ENCODE measurements at regions not wholly inside any gene's neighbourhood (a gene's known extent, or its start where the extent isn't known, plus 50 kb on each side); places are given as distances from the start of the nearest gene placed in this dataset.

DNA sequence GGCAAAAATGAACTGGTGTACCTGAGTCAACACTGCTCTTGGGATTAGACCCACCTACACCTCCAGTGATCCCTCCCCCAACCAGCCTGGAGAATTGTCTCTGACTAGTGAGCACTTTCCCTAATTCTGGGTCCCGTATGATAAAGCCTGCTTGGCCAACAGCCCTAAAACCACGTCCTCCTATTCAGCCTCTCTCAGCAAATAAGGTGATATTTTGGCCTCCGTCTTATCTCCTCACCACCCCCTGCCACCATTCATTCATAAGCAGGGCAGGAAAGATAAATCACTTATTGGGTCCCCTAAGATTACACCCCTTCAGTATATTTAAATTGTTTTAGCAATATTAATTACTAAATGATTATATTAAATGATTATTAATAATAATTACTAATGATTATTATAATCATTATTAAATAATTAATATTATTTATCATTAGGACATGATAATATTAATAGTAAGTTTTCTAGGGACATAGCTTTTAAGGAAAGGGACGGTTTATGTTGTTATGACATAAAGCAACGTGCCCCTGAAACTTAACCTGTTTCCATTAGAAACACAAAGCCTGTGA, 108.0 kb downstream of the DUSP10 start:
- no peak for DNase-seq
- H3K27ac Mint-ChIP-seq = no peak overlapping the region
- CTCF ChIA-PET = no interaction called here
- H3K27me3 Mint-ChIP-seq = no peaks in the 10 kb centered on the region
- Histone ChIP-seq H3K4me3 (ENCODE audit: low read length) (no peak overlapping the region), H3K4me1 (ENCODE audit: insufficient read depth, low read length) (no peaks in the 10 kb centered on the region), H3K27ac (ENCODE audit: low read depth, low read length) (no peak overlapping the region), H3K36me3 (ENCODE audit: insufficient read depth, low read length) (no peaks in the 10 kb centered on the region), H3K9me3 (ENCODE audit: low read length) (no peaks in the 10 kb centered on the region), H3K27me3 (ENCODE audit: insufficient read depth, low read length, poor library complexity, severe bottlenecking) (no peaks in the 10 kb centered on the region)
- peaks cover 0 to 1% (median 0%) of the 10 kb centered on the region in 3 donors for H3K4me1 Mint-ChIP-seq
- no peaks in the 10 kb centered on the region for H3K36me3 Mint-ChIP-seq
- H3K9me3 Mint-ChIP-seq = no peaks in the 10 kb centered on the region
- POLR2A ChIA-PET = no interaction called here
- H3K4me3 Mint-ChIP-seq = no peak overlapping the region

DNA sequence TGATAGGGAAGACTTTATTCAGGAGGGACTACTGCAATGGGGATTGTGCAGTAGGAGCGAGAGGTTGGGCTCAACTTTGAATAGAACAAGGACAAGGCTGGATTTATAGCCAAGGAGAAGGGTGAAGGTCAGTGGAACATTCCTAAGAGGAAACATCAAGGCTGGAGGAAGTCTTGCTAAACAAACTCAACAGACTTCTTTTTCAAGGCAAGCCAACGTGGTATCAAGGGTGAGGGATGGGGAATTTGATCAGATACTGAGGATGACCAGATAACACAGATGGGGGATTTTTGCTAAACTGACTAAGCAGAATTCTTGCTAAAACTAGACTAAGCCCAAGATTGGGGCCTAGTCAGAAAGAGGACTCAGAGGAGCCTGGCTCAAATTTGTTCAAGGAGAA, 107.3 kb downstream of the DUSP10 start:
- DNase-seq = no peak
- no peak overlapping the region for H3K27ac ChIP-seq (ENCODE audit: low read depth, low read length)
- H3K36me3 ChIP-seq (ENCODE audit: insufficient read depth, low read length) = no peaks in the 10 kb centered on the region
- no peaks in the 10 kb centered on the region for H3K27me3 ChIP-seq (ENCODE audit: insufficient read depth, low read length, poor library complexity, severe bottlenecking)
- POLR2A ChIA-PET = no interaction called here
- H3K27me3 Mint-ChIP-seq = no peaks in the 10 kb centered on the region
- H3K27ac Mint-ChIP-seq = no peak overlapping the region
- no peaks in the 10 kb centered on the region for H3K36me3 Mint-ChIP-seq
- H3K9me3 Mint-ChIP-seq = no peaks in the 10 kb centered on the region
- CTCF ChIA-PET = no interaction called here
- peak overlapping the region in 1 of 7 donors; percentile 19 for H3K4me3 Mint-ChIP-seq
- no peak overlapping the region for H3K4me3 ChIP-seq (ENCODE audit: low read length)
- peaks cover 0 to 1% (median 0%) of the 10 kb centered on the region in 3 donors for H3K4me1 Mint-ChIP-seq
- no peaks in the 10 kb centered on the region for H3K4me1 ChIP-seq (ENCODE audit: insufficient read depth, low read length)
- no peaks in the 10 kb centered on the region for H3K9me3 ChIP-seq (ENCODE audit: low read length)

DNA sequence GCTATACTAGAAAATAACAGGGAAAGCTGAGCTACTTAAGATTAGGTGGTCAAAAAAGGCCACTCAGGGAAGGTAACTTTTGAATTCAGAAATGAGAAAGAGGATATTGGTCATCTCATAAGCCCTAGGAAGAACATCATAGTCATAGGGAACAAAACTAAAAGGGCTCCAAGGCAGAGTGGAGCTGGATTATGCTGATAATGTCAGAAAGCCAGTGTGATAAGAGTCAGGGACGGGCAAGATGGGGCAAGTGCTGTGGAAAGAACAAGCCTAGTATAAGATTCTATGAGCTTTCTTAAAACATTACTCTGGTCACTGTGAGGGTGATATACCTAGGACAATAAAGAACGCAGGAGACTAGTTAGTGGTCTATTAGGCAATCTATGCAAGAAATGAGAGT, 106.6 kb downstream of the DUSP10 start:
- H3K27me3 ChIP-seq (ENCODE audit: insufficient read depth, low read length, poor library complexity, severe bottlenecking) = no peaks in the 10 kb centered on the region
- no peaks in the 10 kb centered on the region for H3K9me3 Mint-ChIP-seq
- CTCF ChIA-PET = no interaction called here
- no peaks in the 10 kb centered on the region for H3K36me3 ChIP-seq (ENCODE audit: insufficient read depth, low read length)
- H3K4me1 ChIP-seq (ENCODE audit: insufficient read depth, low read length) = no peaks in the 10 kb centered on the region
- no peaks in the 10 kb centered on the region for H3K27me3 Mint-ChIP-seq
- H3K27ac Mint-ChIP-seq = no peak overlapping the region
- peaks cover 0 to 1% (median 0%) of the 10 kb centered on the region in 3 donors for H3K4me1 Mint-ChIP-seq
- H3K4me3 Mint-ChIP-seq = no peak overlapping the region
- POLR2A ChIA-PET = no interaction called here
- no peak for DNase-seq
- no peak overlapping the region for H3K27ac ChIP-seq (ENCODE audit: low read depth, low read length)
- H3K36me3 Mint-ChIP-seq = no peaks in the 10 kb centered on the region
- no peaks in the 10 kb centered on the region for H3K9me3 ChIP-seq (ENCODE audit: low read length)
- H3K4me3 ChIP-seq (ENCODE audit: low read length) = no peak overlapping the region

DNA sequence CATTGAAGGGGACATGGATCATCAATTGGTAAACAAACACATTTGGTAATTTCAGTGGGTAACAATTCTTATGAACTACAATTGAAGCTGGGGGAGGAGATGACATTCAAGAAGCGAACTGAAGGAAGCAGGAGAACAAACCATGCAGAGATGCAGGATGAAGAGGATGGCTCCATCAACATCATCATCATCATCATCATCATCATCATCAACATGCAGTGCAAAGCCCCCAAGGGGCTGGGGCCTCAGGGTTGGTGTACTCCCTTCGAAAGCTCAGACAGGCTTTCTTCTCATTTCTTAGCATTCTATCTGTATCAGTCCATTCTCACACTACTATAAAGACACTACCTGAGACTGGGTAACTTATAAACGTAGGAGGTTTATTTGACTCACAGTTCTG, 105.8 kb downstream of the DUSP10 start:
- H3K9me3 Mint-ChIP-seq = no peaks in the 10 kb centered on the region
- H3K27ac Mint-ChIP-seq = no peak overlapping the region
- H3K4me3 Mint-ChIP-seq = no peak overlapping the region
- Histone ChIP-seq H3K27me3 (ENCODE audit: insufficient read depth, low read length, poor library complexity, severe bottlenecking) (no peaks in the 10 kb centered on the region), H3K9me3 (ENCODE audit: low read length) (no peaks in the 10 kb centered on the region), H3K36me3 (ENCODE audit: insufficient read depth, low read length) (no peaks in the 10 kb centered on the region), H3K4me1 (ENCODE audit: insufficient read depth, low read length) (no peaks in the 10 kb centered on the region), H3K4me3 (ENCODE audit: low read length) (no peak overlapping the region), H3K27ac (ENCODE audit: low read depth, low read length) (no peak overlapping the region)
- H3K36me3 Mint-ChIP-seq = no peaks in the 10 kb centered on the region
- POLR2A ChIA-PET = no interaction called here
- no peak for DNase-seq
- peaks cover 0 to 1% (median 0%) of the 10 kb centered on the region in 3 donors for H3K4me1 Mint-ChIP-seq
- no peaks in the 10 kb centered on the region for H3K27me3 Mint-ChIP-seq
- CTCF ChIA-PET = no interaction called here

DNA sequence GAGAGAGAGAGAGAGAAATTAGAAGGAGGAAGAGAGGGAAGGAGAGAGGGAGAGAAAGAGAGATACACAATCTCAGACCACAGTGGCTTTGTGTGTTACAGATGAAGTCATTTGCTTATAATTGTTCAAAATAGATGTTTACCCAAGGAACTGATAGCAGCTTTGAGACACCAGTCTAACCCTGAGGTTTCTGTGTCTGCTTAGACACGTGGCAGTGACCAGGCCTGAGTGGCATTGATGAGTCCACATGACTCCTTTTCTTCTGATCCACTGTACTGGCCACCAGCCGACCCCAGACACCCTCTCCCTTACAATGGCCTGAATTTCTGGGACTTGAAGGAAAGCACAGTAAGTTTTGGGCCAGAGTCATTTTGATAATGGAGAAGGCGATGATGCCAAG, 104.9 kb downstream of the DUSP10 start:
- Histone ChIP-seq H3K9me3 (ENCODE audit: low read length) (no peaks in the 10 kb centered on the region), H3K27me3 (ENCODE audit: insufficient read depth, low read length, poor library complexity, severe bottlenecking) (no peaks in the 10 kb centered on the region), H3K27ac (ENCODE audit: low read depth, low read length) (no peak overlapping the region), H3K4me3 (ENCODE audit: low read length) (no peak overlapping the region), H3K4me1 (ENCODE audit: insufficient read depth, low read length) (no peaks in the 10 kb centered on the region), H3K36me3 (ENCODE audit: insufficient read depth, low read length) (no peaks in the 10 kb centered on the region)
- Mint-ChIP-seq H3K4me1 (peaks cover 0 to 1% (median 0%) of the 10 kb centered on the region in 3 donors), H3K36me3 (no peaks in the 10 kb centered on the region), H3K27me3 (no peaks in the 10 kb centered on the region), H3K27ac (no peak overlapping the region), H3K4me3 (no peak overlapping the region), H3K9me3 (no peaks in the 10 kb centered on the region)
- DNase-seq = no peak
- ChIA-PET CTCF (no interaction called here), POLR2A (no interaction called here)

DNA sequence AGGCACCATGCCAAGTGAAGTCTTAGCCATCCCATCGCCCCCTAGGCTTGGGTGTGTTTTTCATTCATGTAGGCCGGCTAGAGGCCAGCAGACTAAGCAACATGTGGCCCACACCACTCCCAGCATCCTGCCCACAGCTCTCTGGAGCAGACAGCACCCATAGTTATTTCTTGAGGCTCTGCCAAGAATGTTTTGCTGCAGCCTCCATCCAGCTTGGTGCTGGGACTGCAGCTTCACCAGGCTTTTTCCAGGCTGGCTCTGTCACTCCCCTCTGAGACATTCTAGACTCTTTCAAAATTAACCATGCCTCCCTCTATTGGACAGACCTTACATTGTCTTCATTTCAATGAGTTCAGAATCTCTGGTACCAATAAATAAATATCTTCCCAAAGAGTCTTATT, 104.2 kb downstream of the DUSP10 start:
- Mint-ChIP-seq H3K4me1 (no peaks in the 10 kb centered on the region), H3K4me3 (no peak overlapping the region), H3K27ac (no peak overlapping the region), H3K36me3 (no peaks in the 10 kb centered on the region), H3K27me3 (no peaks in the 10 kb centered on the region), H3K9me3 (no peaks in the 10 kb centered on the region)
- no peak overlapping the region for H3K27ac ChIP-seq (ENCODE audit: low read depth, low read length)
- H3K27me3 ChIP-seq (ENCODE audit: insufficient read depth, low read length, poor library complexity, severe bottlenecking) = no peaks in the 10 kb centered on the region
- POLR2A ChIA-PET = no interaction called here
- no peaks in the 10 kb centered on the region for H3K36me3 ChIP-seq (ENCODE audit: insufficient read depth, low read length)
- CTCF ChIA-PET = no interaction called here
- no peak overlapping the region for H3K4me3 ChIP-seq (ENCODE audit: low read length)
- DNase-seq = no peak
- H3K9me3 ChIP-seq (ENCODE audit: low read length) = no peaks in the 10 kb centered on the region
- no peaks in the 10 kb centered on the region for H3K4me1 ChIP-seq (ENCODE audit: insufficient read depth, low read length)

DNA sequence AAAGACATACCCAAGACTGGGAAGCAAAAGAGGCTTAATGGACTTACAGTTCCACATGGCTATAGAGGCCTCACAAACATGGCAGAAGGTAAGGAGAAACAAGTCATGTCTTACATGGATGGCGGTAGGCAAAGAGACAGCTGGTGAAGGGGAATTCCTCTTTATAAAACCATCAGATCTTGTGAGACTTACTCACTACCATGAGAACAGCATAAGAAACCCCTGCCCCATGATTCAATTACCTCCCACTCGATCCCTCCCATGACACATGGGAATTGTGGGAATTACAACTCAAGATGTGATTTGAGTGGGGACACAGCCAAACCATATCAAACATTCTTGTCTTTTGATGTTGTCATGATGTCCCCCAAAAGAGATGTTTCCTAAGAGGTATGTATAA, 103.3 kb downstream of the DUSP10 start:
- POLR2A ChIA-PET = no interaction called here
- Histone ChIP-seq H3K27ac (ENCODE audit: low read depth, low read length) (no peak overlapping the region), H3K4me1 (ENCODE audit: insufficient read depth, low read length) (no peaks in the 10 kb centered on the region), H3K27me3 (ENCODE audit: insufficient read depth, low read length, poor library complexity, severe bottlenecking) (no peaks in the 10 kb centered on the region), H3K9me3 (ENCODE audit: low read length) (no peaks in the 10 kb centered on the region), H3K36me3 (ENCODE audit: insufficient read depth, low read length) (no peaks in the 10 kb centered on the region), H3K4me3 (ENCODE audit: low read length) (no peak overlapping the region)
- CTCF ChIA-PET = no interaction called here
- Mint-ChIP-seq H3K4me1 (no peaks in the 10 kb centered on the region), H3K27ac (no peak overlapping the region), H3K9me3 (no peaks in the 10 kb centered on the region), H3K4me3 (no peak overlapping the region), H3K27me3 (no peaks in the 10 kb centered on the region), H3K36me3 (no peaks in the 10 kb centered on the region)
- DNase-seq = no peak

DNA sequence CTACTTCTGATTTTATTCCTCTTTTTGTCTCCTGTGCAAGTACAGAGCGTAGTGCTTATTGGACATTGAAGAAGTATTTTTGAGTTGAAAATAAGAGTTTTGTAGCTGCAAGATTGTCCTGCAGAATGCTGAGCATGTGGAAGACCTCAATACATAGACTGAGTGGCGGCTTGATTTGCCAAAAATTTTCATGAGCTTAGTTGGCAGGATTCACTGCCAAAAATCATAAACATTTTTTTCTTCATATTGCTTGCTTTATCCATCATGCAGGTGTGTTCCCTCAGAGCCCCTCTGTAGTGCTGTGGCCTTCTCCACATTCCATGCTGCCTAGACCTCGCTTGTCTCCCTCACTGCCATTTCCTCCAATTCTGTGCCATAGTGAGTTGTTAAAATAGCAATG, 100.1 kb downstream of the DUSP10 start:
- H3K36me3 Mint-ChIP-seq = no peaks in the 10 kb centered on the region
- H3K9me3 ChIP-seq (ENCODE audit: low read length) = no peaks in the 10 kb centered on the region
- H3K36me3 ChIP-seq (ENCODE audit: insufficient read depth, low read length) = no peaks in the 10 kb centered on the region
- no peak overlapping the region for H3K4me3 Mint-ChIP-seq
- H3K4me1 Mint-ChIP-seq = no peaks in the 10 kb centered on the region
- no peaks in the 10 kb centered on the region for H3K27me3 ChIP-seq (ENCODE audit: insufficient read depth, low read length, poor library complexity, severe bottlenecking)
- no peaks in the 10 kb centered on the region for H3K27me3 Mint-ChIP-seq
- CTCF ChIA-PET = no interaction called here
- DNase-seq = no peak
- POLR2A ChIA-PET = no interaction called here
- no peaks in the 10 kb centered on the region for H3K9me3 Mint-ChIP-seq
- H3K4me1 ChIP-seq (ENCODE audit: insufficient read depth, low read length) = no peaks in the 10 kb centered on the region
- H3K4me3 ChIP-seq (ENCODE audit: low read length) = no peak overlapping the region
- H3K27ac Mint-ChIP-seq = peak overlapping the region in 1 of 8 donors; percentile 19
- no peak overlapping the region for H3K27ac ChIP-seq (ENCODE audit: low read depth, low read length)

All from CD8-positive, alpha-beta memory T cell (primary cell).